GM03348 (cell line): ENCODE measurements at regions not wholly inside any gene's neighbourhood (a gene's known extent, or its start where the extent isn't known, plus 50 kb on each side); places are given as distances from the start of the nearest gene placed in this dataset.

Experiments
- DNase-seq: peaks from one replicate; pipeline ENCODE4 v3.0.0; 2012; ENCODE audit warnings: low spot score

DNA sequence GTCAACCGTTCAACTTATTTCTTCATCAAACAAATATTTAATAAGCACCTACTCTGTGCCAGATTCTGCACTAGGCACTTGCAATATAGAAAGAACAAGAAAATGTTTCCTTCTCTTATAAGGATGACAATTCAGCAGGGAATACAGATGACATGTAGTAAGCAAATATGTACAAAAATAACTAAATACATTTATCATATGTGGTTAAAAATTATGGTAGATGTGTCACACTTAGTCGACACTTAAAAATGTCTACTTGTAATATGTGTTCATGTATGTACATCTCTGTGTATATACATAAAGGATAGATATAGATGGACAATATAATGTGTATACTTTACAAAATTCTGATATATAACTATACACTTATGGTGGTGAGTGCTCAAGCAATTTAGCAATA, 417.0 kb upstream of the MEF2C start:
- no peak for DNase-seq

DNA sequence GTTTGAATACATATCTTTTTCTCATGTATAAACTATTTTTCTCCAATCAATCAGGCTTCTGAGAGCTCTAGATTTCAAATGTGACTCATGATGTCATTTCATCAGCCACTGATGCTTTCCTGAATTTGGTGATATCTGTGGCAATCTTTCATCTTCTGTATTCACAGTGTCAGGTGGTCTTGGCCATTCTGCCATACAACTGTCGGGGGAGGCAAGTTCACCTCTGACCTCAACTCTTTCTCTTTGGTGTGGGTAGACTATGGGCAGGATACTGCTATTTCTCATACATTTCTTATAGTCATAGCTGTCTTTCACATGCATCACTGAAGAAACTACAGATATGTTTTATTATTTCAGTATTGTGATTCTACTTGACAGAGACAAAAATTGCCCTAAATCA, 414.1 kb upstream of the MEF2C start:
- DNase-seq, result no peak

DNA sequence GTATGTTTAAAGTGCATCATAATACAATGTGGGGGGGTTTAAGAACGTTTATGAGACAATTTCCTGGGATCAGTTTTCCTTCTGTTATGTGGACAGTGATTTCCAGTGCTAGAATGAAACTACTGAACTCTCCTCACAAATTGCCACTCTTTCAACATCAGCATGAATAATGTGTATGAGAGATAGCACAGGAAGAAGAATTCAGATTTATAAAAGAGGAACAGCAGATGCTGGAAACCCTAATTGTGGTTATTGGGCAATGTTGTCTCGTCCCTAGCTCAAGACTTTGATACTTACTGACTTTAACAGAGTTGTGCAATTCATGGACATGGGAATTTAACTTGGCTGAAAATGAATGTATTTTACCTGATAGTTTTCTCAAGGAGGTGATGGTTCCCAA, 410.8 kb upstream of the MEF2C start:
- peak; percentile 42 for DNase-seq

DNA sequence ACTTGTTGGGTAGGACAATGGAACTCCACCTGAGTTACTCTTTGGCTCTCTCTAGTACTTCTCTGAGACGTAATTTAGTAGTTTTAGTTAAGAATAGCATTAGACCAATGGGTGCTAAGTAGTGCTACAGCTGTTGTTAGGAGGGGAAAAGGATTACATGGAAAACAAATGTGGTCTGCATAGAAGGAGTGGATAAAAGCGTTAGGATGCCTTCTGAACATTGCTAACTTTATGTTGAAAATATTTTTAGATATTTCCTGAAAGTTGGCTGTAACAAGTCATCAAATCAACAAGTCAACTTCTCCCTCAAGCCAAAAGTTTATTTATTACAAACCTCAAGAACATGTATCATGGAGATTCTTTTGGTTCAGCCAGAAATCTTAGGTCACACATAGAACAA, 409.5 kb upstream of the MEF2C start:
- DNase-seq, result no peak

DNA sequence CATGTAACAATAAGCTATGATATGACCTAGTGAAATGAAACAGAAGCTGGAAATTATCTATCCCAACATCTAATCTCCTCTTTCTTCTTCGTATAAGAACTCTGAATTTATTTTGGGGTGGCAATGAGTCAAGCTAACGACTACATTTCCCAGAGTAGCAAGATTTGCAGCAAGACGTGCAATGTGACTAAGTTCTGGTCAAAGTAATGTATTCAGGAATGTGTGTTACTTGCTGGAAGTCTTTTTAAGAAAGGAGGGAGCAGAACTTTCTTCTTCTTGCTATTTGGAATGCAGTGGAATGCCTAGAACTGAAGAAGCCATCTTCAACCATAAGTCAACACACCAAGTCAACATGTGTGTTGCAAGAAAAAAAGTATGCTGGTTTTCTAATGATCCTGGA, 406.6 kb upstream of the MEF2C start:
- peak; percentile 11 for DNase-seq

DNA sequence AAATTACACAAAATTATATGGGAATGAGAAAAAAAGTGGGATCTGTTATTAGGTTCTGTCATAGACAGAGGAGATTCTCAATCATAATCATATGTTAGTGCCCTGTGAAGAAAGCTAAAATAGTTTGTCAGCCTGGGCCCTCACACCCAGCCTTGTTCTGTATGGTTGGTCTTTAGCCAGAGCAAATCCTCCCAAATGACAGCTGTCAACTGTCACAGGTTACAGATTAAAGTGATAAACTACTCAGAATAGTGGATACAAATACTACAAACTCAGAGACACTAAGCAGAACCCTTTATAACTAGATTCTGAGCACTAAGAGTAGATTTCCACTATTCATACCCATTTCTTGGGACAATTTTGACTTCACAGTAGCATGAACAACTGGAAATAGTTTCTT, 405.0 kb upstream of the MEF2C start:
- DNase-seq, result no peak

GRCh38 chr5:89286320-89286719, 403.3 kb upstream of the MEF2C start:
- no peak for DNase-seq

DNA sequence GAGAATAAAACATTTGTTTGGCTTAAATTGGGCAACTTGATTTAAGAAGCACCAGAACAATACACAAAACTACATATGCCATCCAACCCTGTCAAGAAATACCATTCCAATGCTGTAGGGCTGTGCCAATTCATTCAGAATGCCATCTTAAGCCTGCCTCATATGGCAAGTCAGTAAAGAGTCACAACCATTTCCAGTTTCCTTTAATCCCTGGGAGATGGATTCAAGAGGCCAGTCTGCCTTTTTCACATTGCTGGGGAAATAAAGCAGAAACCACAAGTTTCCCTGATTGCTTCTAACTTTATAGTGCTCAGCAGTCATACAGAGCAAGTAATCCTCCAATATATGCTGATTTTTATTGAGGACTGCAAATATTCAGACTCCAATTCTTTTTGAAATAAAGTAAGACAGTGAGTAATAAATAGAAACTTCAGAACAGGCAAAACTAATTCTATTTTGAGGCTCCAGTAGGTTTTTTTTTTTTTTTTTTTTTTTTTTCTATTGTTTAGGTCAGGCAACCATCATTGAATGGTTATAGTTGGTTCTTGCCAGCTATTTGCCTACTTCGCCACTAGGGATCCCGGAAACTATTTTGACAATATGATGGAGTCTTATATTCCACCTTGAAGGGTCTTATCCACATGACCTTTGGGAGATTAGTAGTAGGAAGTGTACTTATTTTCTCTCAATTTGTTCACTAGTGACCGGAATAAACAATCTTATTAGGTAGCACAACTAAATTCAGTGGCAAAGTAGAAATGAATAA, 400.9 kb upstream of the MEF2C start:
- DNase-seq, result no peak

GRCh38 chr5:89282554-89283510, 399.8 kb upstream of the MEF2C start:
- peak; percentile 14 for DNase-seq

DNA sequence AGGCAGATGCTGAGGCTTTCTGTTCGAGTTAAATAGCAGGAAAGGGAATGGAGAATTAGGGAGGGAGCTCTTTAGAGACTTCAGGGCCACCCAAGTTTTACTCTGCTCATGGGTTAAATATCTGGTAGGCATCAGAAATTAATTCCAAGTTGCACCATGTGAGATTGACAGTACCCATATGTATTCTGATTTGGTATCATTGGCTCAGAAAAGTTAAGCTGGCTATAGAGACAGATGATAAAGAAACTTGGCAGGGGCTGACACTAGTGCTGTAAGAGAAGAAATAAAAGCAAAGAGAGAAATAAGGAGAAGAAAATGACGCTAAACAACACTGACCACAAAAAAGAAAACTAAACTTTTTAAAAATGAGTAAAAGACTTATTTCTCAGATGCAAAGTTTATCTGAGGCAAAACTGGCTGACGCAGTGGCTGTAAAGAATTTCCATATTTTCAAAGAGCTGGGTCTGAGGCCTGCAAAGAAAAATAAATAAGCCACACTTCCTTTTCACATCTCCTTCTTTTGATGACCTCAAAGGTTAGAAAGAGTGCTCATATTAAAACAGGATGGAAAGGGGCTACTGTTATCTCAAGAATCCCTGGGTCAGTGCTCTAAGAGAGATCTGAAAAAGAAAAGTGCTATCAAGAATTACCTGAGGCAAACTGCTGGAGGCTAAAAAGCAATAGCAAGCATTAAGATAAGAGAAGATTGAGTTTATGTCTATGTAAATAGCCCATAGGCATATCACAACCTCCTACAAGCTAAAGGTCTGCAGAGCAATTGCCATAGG, 399.0 kb upstream of the MEF2C start:
- no peak for DNase-seq

GRCh38 chr5:89281211-89281610, 398.2 kb upstream of the MEF2C start:
- no peak for DNase-seq

DNA sequence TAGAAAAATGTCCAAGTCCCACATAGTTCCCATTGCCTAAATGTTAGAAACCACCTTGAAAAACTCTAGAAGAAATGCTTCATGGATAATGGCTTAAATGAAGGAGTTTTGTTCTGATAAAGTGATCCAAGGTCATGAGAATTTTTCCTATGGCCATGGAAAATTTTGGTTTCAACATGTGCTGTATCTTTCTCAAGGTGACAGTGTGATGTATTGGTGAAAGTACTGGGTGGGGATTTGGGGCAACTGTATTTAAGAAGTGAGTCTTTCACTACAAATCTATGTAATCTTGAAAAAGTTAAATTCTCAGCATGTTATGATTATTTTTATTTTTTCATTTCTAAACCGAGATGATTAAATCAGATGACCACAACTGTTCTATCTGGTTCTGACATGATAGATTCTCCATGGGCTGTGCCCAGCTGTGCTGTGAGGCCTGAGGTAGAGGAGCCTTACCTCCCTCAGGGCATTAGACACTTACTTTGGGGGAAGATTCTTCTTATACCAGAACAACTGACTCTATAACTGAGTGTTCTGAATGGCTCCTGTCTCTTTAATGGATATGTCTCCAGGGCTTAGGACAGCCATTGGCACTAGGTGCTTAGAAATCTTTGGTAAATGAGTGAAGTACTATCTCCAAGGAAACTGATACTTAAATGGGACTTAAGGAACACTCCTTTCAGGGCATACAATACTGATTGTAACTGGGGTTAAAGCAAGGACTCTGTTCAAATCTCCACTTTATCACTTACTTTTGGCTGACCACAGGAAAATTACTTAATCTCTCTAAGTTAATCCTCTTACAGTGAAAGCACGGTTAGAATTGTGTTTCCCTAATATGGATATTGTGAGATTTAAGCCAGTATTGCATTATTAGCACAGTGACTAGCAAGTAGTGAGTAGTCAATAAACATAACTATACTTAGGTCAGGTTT, 397.4 kb upstream of the MEF2C start:
- no peak for DNase-seq

- DNase-seq, result no peak
Observed at GRCh38 chr5:89279391-89280036, 396.5 kb upstream of the MEF2C start.

DNA sequence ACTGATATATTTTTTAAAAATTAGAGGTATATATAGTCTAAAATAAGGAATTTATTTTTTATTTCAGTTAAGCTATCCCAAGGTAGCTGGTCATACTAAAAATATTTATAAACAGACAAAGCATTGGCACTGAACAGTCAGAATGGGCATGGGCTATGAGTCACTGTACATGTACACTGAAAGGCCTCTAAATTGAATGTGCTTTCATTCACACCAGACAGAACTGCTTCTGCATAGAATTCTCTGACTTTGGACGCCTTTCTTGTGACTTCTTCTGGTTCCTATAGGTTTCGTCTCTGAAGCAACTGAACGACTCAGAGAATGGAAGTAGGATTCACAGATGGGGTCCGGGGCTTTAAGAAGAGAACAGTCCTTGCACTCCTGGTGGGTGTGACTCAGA, 394.8 kb upstream of the MEF2C start:
- DNase-seq, result peak; percentile 12

DNA sequence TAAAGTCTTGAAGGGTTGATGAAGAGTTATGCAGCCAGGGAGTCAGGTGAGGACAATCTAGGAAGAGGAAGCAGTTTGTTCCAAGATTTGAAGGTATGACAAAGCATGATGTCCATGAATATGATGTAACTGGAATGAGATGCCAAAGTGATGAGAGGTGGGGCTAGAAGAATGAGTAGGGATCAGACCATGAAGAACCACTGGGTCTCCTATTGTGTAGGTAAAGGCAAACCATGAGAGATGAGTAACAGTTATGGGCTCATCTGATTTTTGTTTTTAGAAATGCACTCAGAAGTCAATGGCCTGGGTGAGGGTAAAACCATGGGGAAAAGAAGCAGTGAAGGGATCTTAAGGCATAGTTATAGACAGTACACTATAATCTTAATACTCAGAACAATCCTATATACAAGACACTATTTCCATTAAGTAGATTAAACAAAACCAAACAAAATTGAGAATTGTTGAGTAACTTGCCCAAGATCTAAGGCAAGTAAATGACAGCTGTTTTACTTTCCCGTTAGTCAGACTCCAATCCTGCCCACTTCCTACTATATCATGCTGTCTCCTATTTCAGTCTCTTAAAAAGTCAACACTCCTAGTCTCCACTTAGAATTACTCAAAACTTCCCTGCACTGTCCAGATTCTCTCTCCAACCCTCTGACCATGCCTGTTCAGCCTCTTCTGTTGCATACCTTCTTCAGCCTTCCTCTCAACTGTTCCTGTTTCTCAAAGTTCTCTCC, 393.8 kb upstream of the MEF2C start:
- DNase-seq, result peak; percentile 9

DNA sequence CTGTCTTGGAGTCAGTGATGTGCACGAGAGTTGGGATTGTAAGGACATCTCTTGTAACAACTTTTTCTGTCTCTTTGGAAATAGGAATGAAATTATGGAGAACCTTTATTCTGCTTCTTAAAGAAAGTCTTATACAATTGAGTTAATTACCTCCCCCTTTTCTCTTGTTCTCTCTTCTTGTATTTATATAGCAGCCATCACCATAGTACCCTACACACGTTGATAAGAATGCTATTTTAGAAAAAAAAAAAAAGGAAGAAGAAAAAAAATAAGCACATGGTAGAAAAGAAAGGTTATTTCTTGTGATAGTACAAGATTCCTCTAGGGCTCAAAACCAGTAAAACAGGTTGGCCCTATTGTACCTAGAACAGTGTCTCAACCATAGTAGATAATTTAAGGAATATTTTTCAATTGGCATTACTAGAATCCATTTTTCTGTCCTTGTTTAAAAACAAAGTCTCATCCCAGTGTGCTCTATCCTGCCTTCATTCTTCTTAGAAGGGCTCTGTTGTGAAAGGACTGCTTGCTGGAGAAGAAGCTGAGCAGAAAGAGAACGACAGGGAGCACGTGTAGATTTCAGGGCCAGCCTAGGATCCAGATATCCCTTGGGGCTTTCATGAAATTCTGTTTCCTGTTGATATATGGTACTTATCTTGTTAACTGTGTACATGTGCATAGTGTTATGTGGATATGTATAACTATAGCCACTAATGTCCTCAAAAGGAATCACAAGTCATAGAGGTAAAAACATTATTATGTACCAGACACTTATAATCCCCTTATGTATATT, 392.3 kb upstream of the MEF2C start:
- DNase-seq, result no peak

- DNase-seq, result no peak
Observed at GRCh38 chr5:89273289-89273688, 390.3 kb upstream of the MEF2C start.

GRCh38 chr5:89270901-89271300, 387.9 kb upstream of the MEF2C start:
- DNase-seq, result no peak

- no peak for DNase-seq
Observed at GRCh38 chr5:89269721-89270120, 386.7 kb upstream of the MEF2C start.
